Mesendoderm (in vitro differentiated cells): ENCODE measurements at regions not wholly inside any gene's neighbourhood (a gene's known extent, or its start where the extent isn't known, plus 50 kb on each side); places are given as distances from the start of the nearest gene placed in this dataset.
"Not testable (repeated sequence)": the region's sequence is repeated elsewhere in the genome, so short reads cannot be mapped to it uniquely, and the experiment has no call there.

Experiments
- DNase-seq: peaks from one replicate; pipeline ENCODE4 v3.0.0; 2013
- H2AK5ac ChIP-seq: 2 replicates; pipeline ENCODE4 v1.6.1; 2013; ENCODE audit warnings: low read length, inconsistent platforms
- H2BK120ac ChIP-seq: 2 replicates; pipeline ENCODE4 v1.6.1; 2013; ENCODE audit warnings: low read depth, mild to moderate bottlenecking, low read length, moderate library complexity, mixed read lengths
- H2BK15ac ChIP-seq: replicated peaks from 2 replicates; pipeline ENCODE4 v1.6.1; 2013; ENCODE audit warnings: low read depth, mild to moderate bottlenecking, moderate library complexity
- H2BK5ac ChIP-seq: 2 replicates; pipeline ENCODE4 v1.6.1; 2013; ENCODE audit warnings: low read length, inconsistent platforms
- H3K18ac ChIP-seq: 2 replicates; pipeline ENCODE4 v1.6.1; 2013; ENCODE audit warnings: mild to moderate bottlenecking, low read length, mixed read lengths
- H3K23ac ChIP-seq: one replicate; pipeline ENCODE4 v1.6.1; 2013; ENCODE audit warnings: low read length
- H3K27ac ChIP-seq: 2 replicates; pipeline ENCODE4 v1.5.1; 2013; ENCODE audit warnings: low read depth, mild to moderate bottlenecking, inconsistent platforms, low read length, moderate library complexity
- H3K27me3 ChIP-seq: 2 replicates; pipeline ENCODE4 v1.6.1; 2013; ENCODE audit warnings: low read length, control low read depth, mild to moderate bottlenecking, inconsistent platforms; ENCODE audit not compliant: insufficient read depth, poor library complexity
- H3K36me3 ChIP-seq: 2 replicates; pipeline ENCODE4 v1.6.1; 2013; ENCODE audit warnings: low read length, inconsistent platforms; ENCODE audit not compliant: control insufficient read depth, insufficient read depth
- H3K4ac ChIP-seq: one replicate; pipeline ENCODE4 v1.6.1; 2013; ENCODE audit warnings: low read depth, mild to moderate bottlenecking, low read length, moderate library complexity
- H3K4me1 ChIP-seq: 2 replicates; pipeline ENCODE4 v1.6.1; 2013; ENCODE audit warnings: low read depth, low read length, inconsistent platforms; ENCODE audit not compliant: control insufficient read depth
- H3K4me2 ChIP-seq: 2 replicates; pipeline ENCODE4 v1.6.1; 2013; ENCODE audit warnings: low read length
- H3K4me3 ChIP-seq: 2 replicates; pipeline ENCODE4 v1.5.1; 2013; ENCODE audit warnings: mild to moderate bottlenecking, low read length
- H3K56ac ChIP-seq: one replicate; pipeline ENCODE4 v1.6.1; 2013; ENCODE audit warnings: low read length
- H3K79me1 ChIP-seq: 2 replicates; pipeline ENCODE4 v1.6.1; 2013; ENCODE audit warnings: low read length, inconsistent platforms
- H3K79me2 ChIP-seq: 2 replicates; pipeline ENCODE4 v1.6.1; 2013; ENCODE audit warnings: mild to moderate bottlenecking, low read length; ENCODE audit not compliant: control insufficient read depth, insufficient read depth
- H3K9ac ChIP-seq: 2 replicates; pipeline ENCODE4 v1.6.1; 2013; ENCODE audit warnings: low read length, inconsistent platforms
- H4K5ac ChIP-seq: one replicate; pipeline ENCODE4 v1.6.1; 2013; ENCODE audit warnings: low read length
- H4K8ac ChIP-seq: one replicate; pipeline ENCODE4 v1.6.1; 2013; ENCODE audit warnings: low read depth, mild to moderate bottlenecking, control low read depth, low read length, moderate library complexity
- WGBS: extraction: QIAGEN DNeasy Blood & Tissue Kit; methylation state at CpG from one replicate; pipeline ENCODE4 v1.1.7; 2013; ENCODE audit warnings: low lambda C conversion rate, missing lambda C conversion rate; ENCODE audit not compliant: insufficient coverage; ENCODE audit errors: extremely low coverage; 5-methylcytosine and 5-hydroxymethylcytosine counted together

- no peaks in the 10 kb centered on the region for H3K36me3 ChIP-seq
- H3K18ac ChIP-seq, result no peak overlapping the region
- no peak overlapping the region for H3K23ac ChIP-seq
- no peak for DNase-seq
- no peak overlapping the region for H3K9ac ChIP-seq
- no peak overlapping the region for H3K4me2 ChIP-seq
- no peak overlapping the region for H2AK5ac ChIP-seq
- no peak overlapping the region for H2BK5ac ChIP-seq
- no peak overlapping the region for H2BK15ac ChIP-seq
- no peak overlapping the region for H3K4ac ChIP-seq
- no peaks in the 10 kb centered on the region for H3K79me2 ChIP-seq
- no peak overlapping the region for H2BK120ac ChIP-seq
- H4K8ac ChIP-seq, result no peak overlapping the region
- no peak overlapping the region for H3K27ac ChIP-seq
- no CpG with 5 or more reads among the region's 3 CpGs for WGBS
- H3K56ac ChIP-seq, result no peak overlapping the region
- H3K4me3 ChIP-seq, result no peak overlapping the region
- no peaks in the 10 kb centered on the region for H3K27me3 ChIP-seq
- peaks cover 6% of the 10 kb centered on the region for H3K4me1 ChIP-seq
- H3K79me1 ChIP-seq, result no peaks in the 10 kb centered on the region
- no peak overlapping the region for H4K5ac ChIP-seq
These were observed 135.0 kb upstream of the NFIA start for GRCh38 chr1:60947367-60947766.

GRCh38 chr1:60942896-60943638, 139.3 kb upstream of the NFIA start:
- H3K79me1 ChIP-seq, result no peaks in the 10 kb centered on the region
- peaks cover 8% of the 10 kb centered on the region for H3K4me1 ChIP-seq
- H3K56ac ChIP-seq, result no peak overlapping the region
- no peak overlapping the region for H3K4ac ChIP-seq
- H4K5ac ChIP-seq, result no peak overlapping the region
- no peaks in the 10 kb centered on the region for H3K27me3 ChIP-seq
- H3K4me3 ChIP-seq, result no peak overlapping the region
- no peak overlapping the region for H4K8ac ChIP-seq
- H2BK5ac ChIP-seq, result no peak overlapping the region
- no peak overlapping the region for H3K23ac ChIP-seq
- no peaks in the 10 kb centered on the region for H3K79me2 ChIP-seq
- H3K27ac ChIP-seq, result no peak overlapping the region
- no peak overlapping the region for H3K18ac ChIP-seq
- peak; percentile 67 for DNase-seq
- no peak overlapping the region for H3K4me2 ChIP-seq
- no peak overlapping the region for H3K9ac ChIP-seq
- no peak overlapping the region for H2AK5ac ChIP-seq
- no peaks in the 10 kb centered on the region for H3K36me3 ChIP-seq
- H2BK120ac ChIP-seq, result no peak overlapping the region
- H2BK15ac ChIP-seq, result no peak overlapping the region
- no CpG with 5 or more reads among the region's 8 CpGs for WGBS

GRCh38 chr1:60942291-60942690, 140.1 kb upstream of the NFIA start:
- H3K79me2 ChIP-seq, result no peaks in the 10 kb centered on the region
- no peak overlapping the region for H2BK15ac ChIP-seq
- no peak overlapping the region for H3K23ac ChIP-seq
- H3K4me2 ChIP-seq, result no peak overlapping the region
- peak overlapping the region; percentile 33 for H3K27ac ChIP-seq
- WGBS, result no CpG with 5 or more reads among the region's 2 CpGs
- peak; percentile 52 for DNase-seq
- no peak overlapping the region for H3K9ac ChIP-seq
- H3K36me3 ChIP-seq, result no peaks in the 10 kb centered on the region
- no peak overlapping the region for H3K4ac ChIP-seq
- no peak overlapping the region for H2AK5ac ChIP-seq
- H4K8ac ChIP-seq, result no peak overlapping the region
- peaks cover 8% of the 10 kb centered on the region for H3K4me1 ChIP-seq
- no peak overlapping the region for H4K5ac ChIP-seq
- no peaks in the 10 kb centered on the region for H3K27me3 ChIP-seq
- H3K56ac ChIP-seq, result peak overlapping the region; percentile 17
- no peak overlapping the region for H2BK120ac ChIP-seq
- no peak overlapping the region for H3K4me3 ChIP-seq
- no peak overlapping the region for H2BK5ac ChIP-seq
- no peaks in the 10 kb centered on the region for H3K79me1 ChIP-seq
- no peak overlapping the region for H3K18ac ChIP-seq

- H3K18ac ChIP-seq, result peak overlapping the region; percentile 51
- not testable (repeated sequence) for H3K23ac ChIP-seq, H3K36me3 ChIP-seq, H3K4me3 ChIP-seq, H3K4me1 ChIP-seq, H3K27ac ChIP-seq, H2AK5ac ChIP-seq, H3K27me3 ChIP-seq, H3K9ac ChIP-seq, H4K8ac ChIP-seq, H3K4me2 ChIP-seq, DNase-seq, H3K4ac ChIP-seq, H2BK15ac ChIP-seq, H3K79me1 ChIP-seq, H4K5ac ChIP-seq, H2BK5ac ChIP-seq, H3K56ac ChIP-seq, H3K79me2 ChIP-seq, H2BK120ac ChIP-seq
- WGBS, result no CpG with 5 or more reads among the region's 2 CpGs
These were observed 141.7 kb upstream of the NFIA start for GRCh38 chr1:60940685-60941084.

GRCh38 chr1:60937720-60938119, 144.6 kb upstream of the NFIA start:
- no peak overlapping the region for H3K4me3 ChIP-seq

More at GRCh38 chr1:60937720-60938119, 144.6 kb upstream of the NFIA start:
- no peak overlapping the region for H3K4ac ChIP-seq
- no peaks in the 10 kb centered on the region for H3K36me3 ChIP-seq
- no peak overlapping the region for H2BK5ac ChIP-seq
- H3K9ac ChIP-seq, result no peak overlapping the region
- H2BK15ac ChIP-seq, result no peak overlapping the region
- no peak for DNase-seq
- no peak overlapping the region for H3K4me2 ChIP-seq
- H3K79me1 ChIP-seq, result no peaks in the 10 kb centered on the region
- no peak overlapping the region for H2BK120ac ChIP-seq
- H3K27ac ChIP-seq, result no peak overlapping the region
- no peak overlapping the region for H3K18ac ChIP-seq
- no peak overlapping the region for H2AK5ac ChIP-seq
- H3K23ac ChIP-seq, result no peak overlapping the region
- H3K56ac ChIP-seq, result no peak overlapping the region
- H3K4me1 ChIP-seq, result peaks cover 5% of the 10 kb centered on the region
- H4K5ac ChIP-seq, result no peak overlapping the region
- WGBS, result no CpG with 5 or more reads among the region's 5 CpGs
- no peak overlapping the region for H4K8ac ChIP-seq
- H3K27me3 ChIP-seq, result no peaks in the 10 kb centered on the region
- H3K79me2 ChIP-seq, result no peaks in the 10 kb centered on the region
